ENCODE measurements at regions not wholly inside any gene's neighbourhood (a gene's known extent, or its start where the extent isn't known, plus 50 kb on each side); places are given as distances from the start of the nearest gene placed in this dataset.
"Not testable (repeated sequence)": the region's sequence is repeated elsewhere in the genome, so short reads cannot be mapped to it uniquely, and the experiment has no call there.

DNA sequence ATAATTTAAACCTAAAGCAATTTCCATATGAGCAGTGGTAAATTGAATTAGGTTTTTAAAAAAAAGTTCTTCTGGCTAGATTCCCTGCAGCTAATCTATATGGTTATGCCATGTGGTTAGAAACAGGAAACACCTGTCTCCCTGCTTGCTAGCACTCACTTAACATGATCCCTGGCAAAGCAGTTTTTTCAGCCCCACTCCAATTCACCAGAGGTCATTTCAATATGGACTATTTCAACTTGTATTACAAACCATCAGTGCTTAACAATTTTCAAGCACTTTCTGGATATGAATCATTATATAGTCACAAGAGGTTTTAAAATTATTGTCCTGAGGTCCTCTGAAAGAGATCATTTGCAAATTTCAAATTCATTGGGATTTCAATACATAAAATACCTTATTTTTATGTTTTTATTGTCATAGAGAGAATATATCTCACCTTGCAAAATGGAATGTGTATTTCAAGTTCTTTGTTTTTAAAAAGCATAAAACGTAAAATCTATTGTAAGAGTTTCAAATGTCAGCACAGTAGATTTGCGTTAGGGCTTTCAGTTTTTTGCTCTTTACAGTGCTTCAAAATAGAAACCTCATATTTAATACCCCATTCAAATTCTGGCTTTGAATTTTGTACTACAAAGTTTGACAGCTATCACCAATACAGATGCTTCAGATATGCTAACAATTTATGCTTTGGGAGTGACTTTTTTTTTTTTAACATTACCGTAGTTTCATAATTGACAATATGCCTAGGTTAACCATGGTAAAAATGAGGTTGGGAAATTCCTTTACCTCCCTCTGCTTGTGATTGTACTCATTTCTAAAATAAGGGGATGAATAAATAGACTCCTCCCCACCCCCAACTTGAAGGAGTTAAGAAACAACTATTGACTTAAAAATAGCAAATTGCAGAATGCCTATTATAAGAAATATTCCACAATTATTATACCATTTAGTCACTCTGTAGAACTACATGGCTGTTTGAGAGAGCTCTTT lies 117.5 kb upstream of the HGF start:
- DNase-seq = no peak

DNA sequence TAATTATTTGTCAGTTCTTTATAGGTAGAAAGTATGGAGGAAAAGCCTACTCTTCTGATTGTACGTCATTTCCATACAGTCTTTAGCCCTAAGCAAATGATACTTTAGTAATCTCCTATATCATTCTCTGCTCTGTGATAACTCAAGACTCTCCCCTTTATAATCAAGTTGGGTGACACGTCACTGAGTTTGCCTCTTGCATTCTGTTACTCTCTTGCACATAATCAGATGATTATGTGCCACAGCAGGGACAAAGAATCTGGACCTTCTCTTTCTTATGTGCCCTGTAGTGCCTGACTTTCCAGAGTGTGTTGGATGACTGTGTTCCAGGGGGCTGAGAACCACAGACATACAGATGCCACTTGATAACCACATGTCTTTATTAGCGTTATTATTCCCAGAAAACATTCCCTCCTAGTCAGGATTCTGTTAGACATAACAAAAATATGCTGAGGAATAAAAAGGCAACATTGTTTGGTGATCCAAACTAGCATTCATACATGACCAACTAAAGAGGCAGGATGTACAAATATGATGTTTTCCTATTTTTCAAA lies 116.4 kb upstream of the HGF start:
- no peak for DNase-seq

- DNase-seq = no peak
These were observed 115.0 kb upstream of the HGF start for GRCh38 chr7:81884817-81885216.

DNA sequence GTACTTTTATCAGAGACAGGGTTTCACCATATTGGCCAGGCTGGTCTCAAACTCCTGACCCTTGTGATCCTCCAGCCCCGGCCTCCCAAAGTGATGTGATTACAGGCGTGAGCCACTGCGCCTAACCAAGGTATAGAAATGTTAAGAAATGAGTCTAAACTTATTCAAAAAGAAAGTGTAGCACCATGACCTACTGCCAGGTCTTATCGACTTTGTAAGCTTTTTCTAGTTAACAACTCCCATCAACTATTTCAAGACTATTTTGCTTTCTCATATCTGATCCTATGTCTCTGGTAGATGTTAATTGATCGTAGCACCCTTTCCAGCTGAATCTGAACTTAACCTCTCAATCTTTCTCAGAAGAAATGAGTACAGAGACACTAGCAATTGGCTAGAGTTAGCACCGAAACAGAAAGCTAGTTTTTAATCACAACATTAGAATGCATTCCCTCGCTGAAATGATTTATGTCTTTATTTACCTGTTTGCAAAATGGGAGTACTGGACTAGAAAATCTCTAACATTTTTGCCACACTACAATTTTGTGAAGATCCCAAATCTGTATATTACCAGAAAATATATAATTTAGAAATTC lies 114.0 kb upstream of the HGF start:
- DNase-seq = no peak

DNA sequence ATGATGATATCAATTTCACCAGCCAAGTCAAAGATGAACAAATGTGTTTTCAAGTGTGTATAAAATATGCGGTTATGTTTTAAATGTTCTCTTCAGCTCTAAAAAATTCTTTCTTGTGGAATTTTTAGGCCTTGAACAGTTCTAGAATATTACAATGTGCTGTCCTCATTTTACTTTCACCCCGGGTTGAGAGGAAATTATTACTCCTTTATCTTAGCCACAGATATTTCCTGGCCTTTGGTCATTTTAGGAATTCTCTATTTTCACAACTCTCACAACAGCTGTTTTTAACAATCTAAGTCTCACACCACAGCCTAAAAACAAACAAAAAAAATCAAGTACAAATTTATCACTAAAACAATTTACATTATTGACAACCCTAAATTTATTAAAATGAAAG lies 112.2 kb upstream of the HGF start:
- no peak for DNase-seq

- DNase-seq = no peak
These were observed 108.0 kb upstream of the HGF start for GRCh38 chr7:81877890-81878289.

DNA sequence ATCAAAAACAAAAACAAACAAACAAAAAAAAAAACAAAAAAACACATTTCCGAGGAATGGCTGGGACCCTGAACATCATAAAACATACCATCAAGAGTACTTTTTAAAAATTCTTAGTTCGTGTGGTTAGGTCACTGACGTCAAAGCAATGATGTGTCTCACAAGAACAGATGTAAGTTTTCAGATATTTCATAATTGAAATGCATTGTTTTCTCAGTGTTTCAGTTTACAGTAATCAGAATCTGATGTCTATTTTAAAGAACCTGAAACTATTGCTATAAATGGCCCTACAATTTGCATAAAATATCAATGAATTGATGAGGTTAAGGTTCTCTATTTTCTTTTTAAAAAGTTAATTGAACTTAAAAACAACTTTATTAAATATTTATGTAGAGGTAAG lies 103.7 kb upstream of the HGF start:
- DNase-seq = no peak

GRCh38 chr7:81871606-81872265 lies 101.9 kb upstream of the HGF start:
- no peak for DNase-seq

DNA sequence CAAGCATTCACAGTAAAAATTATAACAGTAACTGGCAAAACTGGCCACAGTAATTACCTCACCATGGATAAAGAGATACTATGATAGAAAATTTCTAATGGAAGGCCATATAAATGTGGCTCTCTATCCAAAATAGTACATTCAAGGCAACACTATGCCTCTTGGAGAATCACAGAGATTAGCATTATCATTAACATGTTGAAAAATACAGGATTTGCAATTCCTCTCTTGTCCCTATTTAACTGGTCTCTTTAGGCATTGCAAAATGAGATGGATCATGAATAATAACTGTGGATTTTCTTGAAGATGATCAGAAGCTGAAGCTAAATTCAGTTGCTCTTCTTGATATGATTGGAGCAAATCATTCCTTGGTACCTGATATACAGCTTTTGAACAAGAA lies 100.8 kb upstream of the HGF start:
- DNase-seq = no peak

DNA sequence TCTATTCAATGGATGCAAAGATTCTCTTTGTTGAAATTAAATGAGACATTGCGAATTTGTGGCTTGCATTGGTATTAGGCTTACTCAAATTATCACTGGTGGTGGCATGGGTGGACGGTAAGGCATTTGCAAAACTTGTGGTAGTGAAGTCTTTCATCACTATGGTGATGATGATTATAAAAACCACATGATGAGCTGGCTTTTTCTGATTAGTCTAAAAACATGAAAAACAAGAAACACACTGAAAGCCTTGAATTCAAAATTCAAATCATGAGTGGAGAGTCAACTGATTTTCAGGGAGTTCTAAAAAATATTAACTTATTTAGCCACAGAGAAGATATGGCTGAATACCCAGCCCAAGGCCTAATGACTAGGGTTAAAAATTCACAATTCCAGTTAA lies 99.8 kb upstream of the HGF start:
- no peak for DNase-seq

GRCh38 chr7:81865754-81866153 lies 95.9 kb upstream of the HGF start:
- no peak for DNase-seq

GRCh38 chr7:81859433-81859832 lies 89.6 kb upstream of the HGF start:
- no peak for DNase-seq

GRCh38 chr7:81858820-81859219 lies 89.0 kb upstream of the HGF start:
- peak in 3 of 56 donors; percentile 1 to 9 (median 2) for DNase-seq

GRCh38 chr7:81857385-81857784 lies 87.5 kb upstream of the HGF start:
- DNase-seq = no peak

DNA sequence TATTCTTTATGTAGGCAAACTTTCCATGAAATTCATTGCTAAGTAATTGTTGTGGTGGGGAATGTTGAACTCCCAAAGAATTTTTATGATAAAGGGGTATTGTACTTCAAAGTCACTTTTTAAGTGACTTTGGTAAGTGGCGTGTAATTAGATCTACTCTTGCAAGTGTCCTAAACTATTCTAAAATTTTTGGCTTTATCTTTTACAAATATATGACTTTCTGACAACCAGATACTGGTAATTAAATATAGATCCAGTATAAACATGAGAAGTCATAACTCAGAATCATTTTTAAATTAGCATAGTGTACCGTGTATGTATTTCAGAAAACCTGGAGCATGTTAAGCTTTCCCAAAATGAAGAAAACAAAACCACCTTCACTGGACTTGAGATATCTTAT lies 84.7 kb upstream of the HGF start:
- no peak for DNase-seq

- no peak for DNase-seq
These were observed 82.9 kb upstream of the HGF start for GRCh38 chr7:81852701-81853100.

GRCh38 chr7:81851413-81851812 lies 81.6 kb upstream of the HGF start:
- no peak for DNase-seq

- DNase-seq = peak in 4 of 56 donors; percentile 0 to 8 (median 4)
These were observed 76.6 kb upstream of the HGF start for GRCh38 chr7:81846398-81846797.

DNA sequence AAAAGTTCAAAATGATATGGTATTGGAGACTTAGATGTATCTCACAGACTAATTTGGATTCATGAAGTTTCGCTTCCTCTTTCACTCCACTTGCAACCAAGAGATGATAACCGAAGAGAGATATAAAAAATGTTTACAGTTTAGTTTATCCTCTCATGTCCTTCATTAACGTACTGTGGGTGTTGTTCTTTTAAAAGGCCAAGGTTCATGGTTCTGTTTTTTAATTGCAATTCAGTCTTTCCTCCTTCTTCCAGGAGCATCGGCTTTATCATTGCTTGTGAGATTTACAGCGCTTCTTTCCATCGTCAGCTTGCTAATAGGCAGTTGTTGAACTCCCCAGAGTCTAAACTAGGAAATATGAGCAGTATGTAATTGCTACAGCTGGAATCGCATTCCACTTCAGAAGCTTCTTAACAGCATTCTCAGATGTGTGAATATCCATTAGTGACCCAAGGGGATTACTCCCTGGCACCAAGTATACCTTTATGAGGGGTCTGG lies 75.9 kb upstream of the HGF start:
- DNase-seq = peak in 1 of 56 donors; percentile 0

- DNase-seq = not testable (repeated sequence)
These were observed 73.8 kb upstream of the HGF start for GRCh38 chr7:81843657-81844056.

DNA sequence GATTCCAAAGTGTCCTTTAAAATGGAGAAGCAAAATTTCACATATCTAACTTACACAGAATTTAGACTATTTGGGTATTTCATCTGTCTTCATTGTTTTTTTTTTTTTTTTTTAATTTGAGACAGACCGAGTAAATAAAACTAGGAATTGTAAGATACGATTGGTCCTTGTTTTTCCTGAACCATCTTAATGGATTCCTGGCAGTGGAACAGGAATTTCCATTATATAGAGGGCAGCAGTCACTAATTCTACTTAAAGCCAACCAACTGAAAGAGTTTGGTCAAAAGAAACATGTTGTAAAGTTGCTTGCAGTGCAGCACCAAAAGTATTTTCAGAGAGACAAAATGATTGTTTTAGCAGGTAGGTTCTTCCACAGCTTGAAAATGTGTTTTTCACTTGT lies 72.5 kb upstream of the HGF start:
- no peak for DNase-seq

Measured in nucleus accumbens (tissue), 56 donors.